ENCODE measurements at regions not wholly inside any gene's neighbourhood (a gene's known extent, or its start where the extent isn't known, plus 50 kb on each side); places are given as distances from the start of the nearest gene placed in this dataset.

DNA sequence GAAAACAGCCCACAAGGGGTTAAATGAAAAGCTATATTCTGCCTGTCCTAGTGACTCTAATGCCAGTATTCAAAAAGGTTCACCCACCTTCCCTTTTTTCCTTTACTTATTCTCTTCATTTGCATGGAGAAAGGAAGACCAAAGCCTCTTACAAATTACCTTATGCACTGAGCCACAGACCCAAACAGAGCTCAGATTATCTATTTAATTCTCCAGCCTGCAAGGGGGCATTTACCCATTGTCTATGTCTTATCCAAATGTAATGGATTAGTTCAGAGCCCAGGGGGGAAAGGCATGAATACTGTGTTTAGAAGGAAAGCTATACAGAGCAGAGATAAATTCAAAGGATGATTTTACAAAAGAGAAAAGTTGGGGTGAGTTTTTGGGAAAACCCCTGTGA lies 388.5 kb downstream of the OMA1 start:
- Histone ChIP-seq H3K9ac (ENCODE audit: low read length in 3 of 3) (no peak overlapping the region), H3K36me3 (ENCODE audit: control insufficient read depth in 2 of 3, insufficient read depth in 3 of 3, low read length in 3 of 3) (no peaks in the 10 kb centered on the region), H3K9me3 (ENCODE audit: control insufficient read depth in 2 of 3, insufficient read depth in 1 of 3, low read length in 3 of 3) (no peaks in the 10 kb centered on the region), H3K27ac (ENCODE audit: low read depth in 2 of 2, low read length in 2 of 2) (no peak overlapping the region), H3K27me3 (ENCODE audit: control insufficient read depth, insufficient read depth, low read length) (no peaks in the 10 kb centered on the region), H3K4me3 (ENCODE audit: low read length in 3 of 3) (no peak overlapping the region), H3K4me1 (ENCODE audit: control insufficient read depth in 2 of 3, insufficient read depth in 2 of 3, low read depth in 1 of 3, low read length in 3 of 3) (no peaks in the 10 kb centered on the region)
- intact Hi-C loops (cut with DNase I), result no loop called here
- FAIRE-seq, result no peak
- TF ChIP-seq, protein P1, sequence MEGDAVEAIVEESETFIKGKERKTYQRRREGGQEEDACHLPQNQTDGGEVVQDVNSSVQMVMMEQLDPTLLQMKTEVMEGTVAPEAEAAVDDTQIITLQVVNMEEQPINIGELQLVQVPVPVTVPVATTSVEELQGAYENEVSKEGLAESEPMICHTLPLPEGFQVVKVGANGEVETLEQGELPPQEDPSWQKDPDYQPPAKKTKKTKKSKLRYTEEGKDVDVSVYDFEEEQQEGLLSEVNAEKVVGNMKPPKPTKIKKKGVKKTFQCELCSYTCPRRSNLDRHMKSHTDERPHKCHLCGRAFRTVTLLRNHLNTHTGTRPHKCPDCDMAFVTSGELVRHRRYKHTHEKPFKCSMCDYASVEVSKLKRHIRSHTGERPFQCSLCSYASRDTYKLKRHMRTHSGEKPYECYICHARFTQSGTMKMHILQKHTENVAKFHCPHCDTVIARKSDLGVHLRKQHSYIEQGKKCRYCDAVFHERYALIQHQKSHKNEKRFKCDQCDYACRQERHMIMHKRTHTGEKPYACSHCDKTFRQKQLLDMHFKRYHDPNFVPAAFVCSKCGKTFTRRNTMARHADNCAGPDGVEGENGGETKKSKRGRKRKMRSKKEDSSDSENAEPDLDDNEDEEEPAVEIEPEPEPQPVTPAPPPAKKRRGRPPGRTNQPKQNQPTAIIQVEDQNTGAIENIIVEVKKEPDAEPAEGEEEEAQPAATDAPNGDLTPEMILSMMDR (IDR thresholded peaks at IDR 0.05; ENCODE audit: borderline replicate concordance, extremely low read depth, insufficient read depth), result no peak
- DNase-seq, result no peak

DNA sequence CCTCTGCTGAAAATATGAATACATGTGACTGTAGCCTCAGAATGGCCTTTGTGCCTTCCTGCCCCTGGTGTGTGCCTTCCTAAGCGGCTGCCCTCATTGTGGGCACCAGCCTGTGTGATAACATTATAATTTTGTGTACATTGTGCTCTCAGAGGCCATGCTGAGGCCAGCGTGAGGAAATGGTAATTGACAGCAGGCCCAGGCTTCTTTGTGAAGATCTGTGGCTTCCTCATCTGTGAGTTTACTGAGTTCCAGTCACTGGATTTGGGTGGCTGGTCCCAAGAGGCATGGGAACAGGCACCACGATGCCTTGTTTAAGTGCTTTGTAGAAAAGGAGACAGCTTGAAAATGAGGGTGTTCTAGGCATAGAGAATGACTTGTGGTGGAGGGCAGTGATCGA lies 389.3 kb downstream of the OMA1 start:
- no peaks in the 10 kb centered on the region for H3K27me3 ChIP-seq (ENCODE audit: control insufficient read depth, insufficient read depth, low read length)
- TF ChIP-seq, protein P1 (IDR thresholded peaks at IDR 0.05; ENCODE audit: borderline replicate concordance, extremely low read depth, insufficient read depth), result no peak
- intact Hi-C loops (cut with DNase I), result no loop called here
- H3K27ac ChIP-seq (ENCODE audit: low read depth in 2 of 2, low read length in 2 of 2), result no peak overlapping the region
- no peak overlapping the region for H3K9ac ChIP-seq (ENCODE audit: low read length in 3 of 3)
- FAIRE-seq, result no peak
- DNase-seq, result no peak
- H3K4me1 ChIP-seq (ENCODE audit: control insufficient read depth in 2 of 3, insufficient read depth in 2 of 3, low read depth in 1 of 3, low read length in 3 of 3), result no peaks in the 10 kb centered on the region
- no peak overlapping the region for H3K4me3 ChIP-seq (ENCODE audit: low read length in 3 of 3)
- H3K9me3 ChIP-seq (ENCODE audit: control insufficient read depth in 2 of 3, insufficient read depth in 1 of 3, low read length in 3 of 3), result no peaks in the 10 kb centered on the region
- H3K36me3 ChIP-seq (ENCODE audit: control insufficient read depth in 2 of 3, insufficient read depth in 3 of 3, low read length in 3 of 3), result no peaks in the 10 kb centered on the region

DNA sequence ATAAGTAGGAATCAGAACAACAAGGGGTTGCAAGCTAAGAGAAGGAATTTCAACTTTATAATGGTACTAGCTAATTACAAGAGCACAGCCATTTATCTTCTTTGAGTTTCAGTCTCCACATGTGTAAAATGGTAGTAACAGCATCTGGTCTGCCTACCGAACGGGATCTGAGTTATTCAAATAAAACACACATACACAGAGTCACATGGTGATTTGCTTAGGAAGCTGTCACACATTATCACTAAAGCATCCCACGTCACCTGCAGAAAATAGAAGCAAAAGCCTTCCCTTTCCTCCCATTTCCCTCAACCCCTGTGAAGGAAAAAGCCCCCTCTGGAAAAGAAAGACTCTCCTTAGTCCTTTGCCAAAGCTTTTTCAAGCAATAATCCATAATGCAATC lies 389.7 kb downstream of the OMA1 start:
- Histone ChIP-seq H3K4me3 (ENCODE audit: low read length in 3 of 3) (no peak overlapping the region), H3K27ac (ENCODE audit: low read depth in 2 of 2, low read length in 2 of 2) (no peak overlapping the region), H3K27me3 (ENCODE audit: control insufficient read depth, insufficient read depth, low read length) (no peaks in the 10 kb centered on the region), H3K36me3 (ENCODE audit: control insufficient read depth in 2 of 3, insufficient read depth in 3 of 3, low read length in 3 of 3) (no peaks in the 10 kb centered on the region), H3K9ac (ENCODE audit: low read length in 3 of 3) (no peak overlapping the region), H3K4me1 (ENCODE audit: control insufficient read depth in 2 of 3, insufficient read depth in 2 of 3, low read depth in 1 of 3, low read length in 3 of 3) (no peaks in the 10 kb centered on the region), H3K9me3 (ENCODE audit: control insufficient read depth in 2 of 3, insufficient read depth in 1 of 3, low read length in 3 of 3) (no peaks in the 10 kb centered on the region)
- TF ChIP-seq, protein P1 (IDR thresholded peaks at IDR 0.05; ENCODE audit: borderline replicate concordance, extremely low read depth, insufficient read depth), result no peak
- FAIRE-seq (no peak), DNase-seq (no peak)
- intact Hi-C loops (cut with DNase I), result no loop called here

DNA sequence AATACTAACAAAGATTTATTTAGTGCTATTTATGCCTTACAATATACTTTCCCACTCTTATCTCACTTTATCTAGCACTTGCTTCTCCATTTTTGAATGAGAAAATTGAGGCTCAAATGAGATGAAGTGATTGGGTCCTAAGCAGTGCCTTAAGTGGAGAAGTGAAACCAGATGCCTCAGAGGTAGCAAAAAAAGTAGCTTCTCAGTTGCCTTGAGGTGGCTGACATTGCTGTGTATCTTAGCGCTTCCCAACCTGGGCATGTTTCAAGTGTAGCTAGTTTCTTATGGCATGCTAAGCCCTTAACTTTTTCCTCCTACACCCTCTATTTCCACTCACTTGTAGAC lies 390.4 kb downstream of the OMA1 start:
- H3K36me3 ChIP-seq (ENCODE audit: control insufficient read depth in 2 of 3, insufficient read depth in 3 of 3, low read length in 3 of 3), result no peaks in the 10 kb centered on the region
- DNase-seq, result no peak
- H3K4me1 ChIP-seq (ENCODE audit: control insufficient read depth in 2 of 3, insufficient read depth in 2 of 3, low read depth in 1 of 3, low read length in 3 of 3), result no peaks in the 10 kb centered on the region
- H3K27me3 ChIP-seq (ENCODE audit: control insufficient read depth, insufficient read depth, low read length), result no peaks in the 10 kb centered on the region
- no peak overlapping the region for H3K27ac ChIP-seq (ENCODE audit: low read depth in 2 of 2, low read length in 2 of 2)
- FAIRE-seq, result no peak
- H3K4me3 ChIP-seq (ENCODE audit: low read length in 3 of 3), result no peak overlapping the region
- H3K9me3 ChIP-seq (ENCODE audit: control insufficient read depth in 2 of 3, insufficient read depth in 1 of 3, low read length in 3 of 3), result no peaks in the 10 kb centered on the region
- intact Hi-C loops (cut with DNase I), result no loop called here
- TF ChIP-seq, protein P1 (IDR thresholded peaks at IDR 0.05; ENCODE audit: borderline replicate concordance, extremely low read depth, insufficient read depth), result no peak
- no peak overlapping the region for H3K9ac ChIP-seq (ENCODE audit: low read length in 3 of 3)
